ENCODE measurements at regions not wholly inside any gene's neighbourhood (a gene's known extent, or its start where the extent isn't known, plus 50 kb on each side); places are given as distances from the start of the nearest gene placed in this dataset.

DNA sequence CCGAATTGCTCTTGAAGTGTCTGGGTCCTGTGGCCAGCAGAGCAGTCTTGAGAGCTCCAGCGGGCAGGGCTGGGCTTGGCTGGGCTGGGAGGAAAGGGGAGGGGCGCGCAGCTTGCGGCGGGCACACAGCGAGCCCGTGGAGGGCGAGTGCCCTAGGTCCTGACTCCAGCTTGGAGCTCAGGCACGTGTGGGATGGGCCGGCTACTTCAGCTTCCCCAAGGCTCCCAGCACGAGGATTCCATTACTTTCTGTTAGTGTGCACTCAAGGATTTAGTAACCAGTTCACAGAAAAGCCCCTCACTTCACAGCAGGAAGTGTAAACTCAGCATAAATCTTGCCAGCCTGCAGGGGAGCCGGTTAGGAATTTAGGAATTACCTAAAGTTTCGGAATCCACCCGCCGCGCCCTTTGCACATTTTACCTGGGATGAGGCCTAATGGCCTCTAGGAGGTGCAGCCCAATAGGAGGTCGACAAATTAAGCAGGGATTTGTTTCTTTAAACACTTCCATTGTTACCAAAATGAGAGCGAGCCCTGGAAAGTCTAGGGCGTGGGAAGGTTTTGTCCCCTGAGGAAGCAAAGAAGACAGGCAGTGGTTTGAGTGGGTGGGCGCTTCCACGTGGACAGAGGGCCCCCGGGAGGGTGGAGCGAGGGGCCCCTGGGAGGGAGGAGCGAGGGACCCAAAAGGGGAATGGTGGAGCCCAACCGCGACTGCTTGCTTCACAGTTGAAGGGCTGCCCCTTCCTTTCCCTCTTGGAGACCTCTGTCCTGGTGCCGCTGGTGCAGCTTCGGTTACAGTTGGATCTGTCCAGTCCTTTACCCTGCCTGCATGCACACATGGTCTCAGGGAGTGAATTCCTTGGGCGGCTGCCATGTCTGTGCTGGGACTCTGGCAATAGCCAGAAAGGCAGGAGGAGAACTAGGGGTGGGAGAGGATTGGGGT, 93.3 kb downstream of the CTAGE1 start:
- H3K36me3 Mint-ChIP-seq (ENCODE audit: insufficient read depth, unreplicated experiment) = no peaks in the 10 kb centered on the region
- CTCF ChIA-PET = no interaction called here
- H3K4me1 Mint-ChIP-seq (ENCODE audit: insufficient read depth, unreplicated experiment) = no peaks in the 10 kb centered on the region
- POLR2A ChIA-PET = interaction anchor here (0.6 kb wide), 1 partner anchor 234 kb away, joined by 3 read pairs; no protein-coding TSS in a partner anchor
- intact Hi-C loops (cut with micrococcal nuclease) = no loop called here
- no peak overlapping the region for H3K4me3 Mint-ChIP-seq (ENCODE audit: unreplicated experiment)
- H3K27ac Mint-ChIP-seq (ENCODE audit: low read depth, unreplicated experiment) = no peak overlapping the region
- no peaks in the 10 kb centered on the region for H3K27me3 Mint-ChIP-seq (ENCODE audit: insufficient read depth, unreplicated experiment)
- DNase-seq (ENCODE audit: unreplicated experiment) = no peak
- H3K9me3 Mint-ChIP-seq (ENCODE audit: unreplicated experiment) = no peaks in the 10 kb centered on the region
- TF ChIP-seq, protein P1, sequence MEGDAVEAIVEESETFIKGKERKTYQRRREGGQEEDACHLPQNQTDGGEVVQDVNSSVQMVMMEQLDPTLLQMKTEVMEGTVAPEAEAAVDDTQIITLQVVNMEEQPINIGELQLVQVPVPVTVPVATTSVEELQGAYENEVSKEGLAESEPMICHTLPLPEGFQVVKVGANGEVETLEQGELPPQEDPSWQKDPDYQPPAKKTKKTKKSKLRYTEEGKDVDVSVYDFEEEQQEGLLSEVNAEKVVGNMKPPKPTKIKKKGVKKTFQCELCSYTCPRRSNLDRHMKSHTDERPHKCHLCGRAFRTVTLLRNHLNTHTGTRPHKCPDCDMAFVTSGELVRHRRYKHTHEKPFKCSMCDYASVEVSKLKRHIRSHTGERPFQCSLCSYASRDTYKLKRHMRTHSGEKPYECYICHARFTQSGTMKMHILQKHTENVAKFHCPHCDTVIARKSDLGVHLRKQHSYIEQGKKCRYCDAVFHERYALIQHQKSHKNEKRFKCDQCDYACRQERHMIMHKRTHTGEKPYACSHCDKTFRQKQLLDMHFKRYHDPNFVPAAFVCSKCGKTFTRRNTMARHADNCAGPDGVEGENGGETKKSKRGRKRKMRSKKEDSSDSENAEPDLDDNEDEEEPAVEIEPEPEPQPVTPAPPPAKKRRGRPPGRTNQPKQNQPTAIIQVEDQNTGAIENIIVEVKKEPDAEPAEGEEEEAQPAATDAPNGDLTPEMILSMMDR (IDR thresholded peaks at IDR 0.05; ENCODE audit: unreplicated experiment) = no peak
- no TSS peak for BruUV-seq (replicated peaks)

- Mint-ChIP-seq H3K9me3 (ENCODE audit: unreplicated experiment) (no peaks in the 10 kb centered on the region), H3K4me1 (ENCODE audit: insufficient read depth, unreplicated experiment) (no peaks in the 10 kb centered on the region), H3K36me3 (ENCODE audit: insufficient read depth, unreplicated experiment) (no peaks in the 10 kb centered on the region), H3K4me3 (ENCODE audit: unreplicated experiment) (no peak overlapping the region), H3K27ac (ENCODE audit: low read depth, unreplicated experiment) (no peak overlapping the region), H3K27me3 (ENCODE audit: insufficient read depth, unreplicated experiment) (no peaks in the 10 kb centered on the region)
- POLR2A ChIA-PET = no interaction called here
- TF ChIP-seq, protein P1 (IDR thresholded peaks at IDR 0.05; ENCODE audit: unreplicated experiment) = no peak
- CTCF ChIA-PET = no interaction called here
- intact Hi-C loops (cut with micrococcal nuclease) = no loop called here
- no TSS peak for BruUV-seq (replicated peaks)
- DNase-seq (ENCODE audit: unreplicated experiment) = no peak
These were observed 95.4 kb downstream of the CTAGE1 start for GRCh38 chr18:22322243-22322691.

DNA sequence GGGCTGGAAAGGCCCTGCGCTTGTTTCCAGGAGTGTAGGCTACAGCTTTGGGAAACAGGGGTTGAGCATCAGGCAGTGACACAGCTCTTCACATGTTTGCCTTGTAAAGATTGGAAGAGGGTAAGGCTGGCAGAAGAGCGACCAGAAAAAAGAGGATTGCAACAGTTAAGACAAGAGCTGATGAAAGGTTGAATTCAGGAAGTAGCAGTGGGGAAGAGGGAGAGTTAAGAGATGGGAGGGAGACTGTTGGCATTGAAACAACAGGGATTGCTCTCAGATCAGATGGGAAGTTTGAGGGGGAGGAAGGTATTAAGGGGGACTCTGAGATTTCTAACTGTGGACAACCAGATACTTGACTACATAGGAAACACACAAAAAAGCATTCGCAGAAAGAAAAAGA, 96.9 kb downstream of the CTAGE1 start:
- POLR2A ChIA-PET = no interaction called here
- no peaks in the 10 kb centered on the region for H3K9me3 Mint-ChIP-seq (ENCODE audit: unreplicated experiment)
- no peak for DNase-seq (ENCODE audit: unreplicated experiment)
- TF ChIP-seq, protein P1 (IDR thresholded peaks at IDR 0.05; ENCODE audit: unreplicated experiment) = no peak
- H3K27me3 Mint-ChIP-seq (ENCODE audit: insufficient read depth, unreplicated experiment) = no peaks in the 10 kb centered on the region
- no peaks in the 10 kb centered on the region for H3K4me1 Mint-ChIP-seq (ENCODE audit: insufficient read depth, unreplicated experiment)
- H3K4me3 Mint-ChIP-seq (ENCODE audit: unreplicated experiment) = no peak overlapping the region
- CTCF ChIA-PET = interaction anchor here (0.6 to 0.9 kb wide), 3 partner anchors 18 to 29 kb away, joined by 3 to 4 read pairs (median 3); no protein-coding TSS in a partner anchor
- no TSS peak for BruUV-seq (replicated peaks)
- intact Hi-C loops (cut with micrococcal nuclease) = no loop called here
- no peak overlapping the region for H3K27ac Mint-ChIP-seq (ENCODE audit: low read depth, unreplicated experiment)
- H3K36me3 Mint-ChIP-seq (ENCODE audit: insufficient read depth, unreplicated experiment) = no peaks in the 10 kb centered on the region

- TF ChIP-seq, protein P1 (IDR thresholded peaks at IDR 0.05; ENCODE audit: unreplicated experiment) = no peak
- no peak for DNase-seq (ENCODE audit: unreplicated experiment)
- no peak overlapping the region for H3K27ac Mint-ChIP-seq (ENCODE audit: low read depth, unreplicated experiment)
- no peaks in the 10 kb centered on the region for H3K27me3 Mint-ChIP-seq (ENCODE audit: insufficient read depth, unreplicated experiment)
- H3K36me3 Mint-ChIP-seq (ENCODE audit: insufficient read depth, unreplicated experiment) = no peaks in the 10 kb centered on the region
- no peak overlapping the region for H3K4me3 Mint-ChIP-seq (ENCODE audit: unreplicated experiment)
- POLR2A ChIA-PET = no interaction called here
- H3K4me1 Mint-ChIP-seq (ENCODE audit: insufficient read depth, unreplicated experiment) = no peaks in the 10 kb centered on the region
- BruUV-seq (replicated peaks) = no TSS peak
- intact Hi-C loops (cut with micrococcal nuclease) = no loop called here
- no peaks in the 10 kb centered on the region for H3K9me3 Mint-ChIP-seq (ENCODE audit: unreplicated experiment)
- CTCF ChIA-PET = no interaction called here
These were observed 97.6 kb downstream of the CTAGE1 start for GRCh38 chr18:22320155-22320554.

Data from MCF 10A (cell line).